OCI-LY7 (cell line): ENCODE measurements at regions not wholly inside any gene's neighbourhood (a gene's known extent, or its start where the extent isn't known, plus 50 kb on each side); places are given as distances from the start of the nearest gene placed in this dataset.

ENCODE experiments used
- BruUV-seq: library from RNA; stranded (reverse); fragments of 400-500 nt; replicated peaks from 2 replicates; lab custom pipeline; 2021; lab: Mats Ljungman, UMichigan
- CTCF ChIA-PET: fragments of 300-600 bp; sonication (Branson Sonifier 250); formaldehyde crosslinking; loops from one replicate; lab custom pipeline; 2022; ENCODE audit warnings: antibody characterized with exemption; ENCODE audit not compliant: unreplicated experiment; lab: Charles Lee
- POLR2A ChIA-PET: fragments of 300-600 bp; sonication (Branson Sonifier 250); formaldehyde crosslinking; loops from one replicate; lab custom pipeline; 2022; ENCODE audit warnings: antibody characterized with exemption; lab: Charles Lee
- DNase-seq: peaks from one replicate; pipeline ENCODE4 v3.0.0-alpha.2; 2015; ENCODE audit warnings: low spot score
- H2AFZ ChIP-seq: fragments of 200-600 bp; sonication (generic), shearing (Covaris generic); 2 replicates; pipeline ENCODE4 v1.6.1; 2014; ENCODE audit warnings: mild to moderate bottlenecking, antibody characterized with exemption, low read length, moderate library complexity
- H3K27ac ChIP-seq: fragments of 200-600 bp; sonication (generic); 2 replicates; pipeline ENCODE4 v1.5.1; 2014; ENCODE audit warnings: mixed run types, low read depth, mild to moderate bottlenecking, moderate library complexity, low read length, inconsistent platforms; ENCODE audit not compliant: poor library complexity, severe bottlenecking
- H3K36me3 ChIP-seq: fragments of 200-600 bp; sonication (generic); 2 replicates; pipeline ENCODE4 v1.6.1; 2014; ENCODE audit warnings: mild to moderate bottlenecking, antibody characterized with exemption, low read length, moderate library complexity, mixed read lengths; ENCODE audit not compliant: insufficient read depth
- H3K4me1 ChIP-seq: fragments of 200-600 bp; sonication (generic); 2 replicates; pipeline ENCODE4 v1.5.1; 2014; ENCODE audit warnings: mild to moderate bottlenecking, low read length; ENCODE audit not compliant: insufficient read depth, poor library complexity, severe bottlenecking
- H3K4me2 ChIP-seq: fragments of 200-600 bp; sonication (generic); 2 replicates; pipeline ENCODE4 v1.6.1; 2014; ENCODE audit warnings: mild to moderate bottlenecking, low read length
- H3K4me3 ChIP-seq: fragments of 200-600 bp; sonication (generic); 2 replicates; pipeline ENCODE4 v1.5.1; 2014; ENCODE audit warnings: mild to moderate bottlenecking, low read depth, low read length; ENCODE audit not compliant: poor library complexity, severe bottlenecking
- H3K79me2 ChIP-seq: fragments of 200-600 bp; sonication (generic); 2 replicates; pipeline ENCODE4 v1.6.1; 2016; ENCODE audit warnings: low read depth, mild to moderate bottlenecking, low read length, moderate library complexity, mixed read lengths; ENCODE audit not compliant: insufficient read depth
- H3K9me2 ChIP-seq: fragments of 200-600 bp; sonication (generic); 2 replicates; pipeline ENCODE4 v1.6.1; 2016; ENCODE audit warnings: mild to moderate bottlenecking, low read length, mixed read lengths; ENCODE audit not compliant: insufficient read depth
- H3K9me3 ChIP-seq: fragments of 200-600 bp; sonication (generic); 2 replicates; pipeline ENCODE4 v1.6.1; 2014; ENCODE audit warnings: mild to moderate bottlenecking, mixed run types, low read length, mixed read lengths
- H4K20me1 ChIP-seq: fragments of 200-600 bp; sonication (generic); 2 replicates; pipeline ENCODE4 v1.6.1; 2014; ENCODE audit warnings: mild to moderate bottlenecking, antibody characterized with exemption, low read length, moderate library complexity, mixed read lengths; ENCODE audit not compliant: insufficient read depth
- EZH2phosphoT487 ChIP-seq: fragments of 200-600 bp; sonication (generic); IDR thresholded peaks from 2 replicates; pipeline ENCODE4 v1.6.1; 2018; ENCODE audit warnings: low read depth, borderline replicate concordance, mild to moderate bottlenecking, mixed run types, antibody characterized with exemption, low read length, moderate library complexity, mixed read lengths
- intact Hi-C: fragments of 100-400 bp; cut with micrococcal nuclease; formaldehyde crosslinking; loops from one replicate; pipeline ENCODE4 v1.10.0; 2022; ENCODE audit not compliant: unreplicated experiment
- TF ChIP-seq, protein P1 (sequence below): fragments of 200-600 bp; sonication (generic); conservative IDR thresholded peaks from 2 replicates; pipeline ENCODE4 v1.5.1; 2014; ENCODE audit warnings: mild to moderate bottlenecking, antibody characterized with exemption, low read length, moderate library complexity, mixed read lengths

DNA sequence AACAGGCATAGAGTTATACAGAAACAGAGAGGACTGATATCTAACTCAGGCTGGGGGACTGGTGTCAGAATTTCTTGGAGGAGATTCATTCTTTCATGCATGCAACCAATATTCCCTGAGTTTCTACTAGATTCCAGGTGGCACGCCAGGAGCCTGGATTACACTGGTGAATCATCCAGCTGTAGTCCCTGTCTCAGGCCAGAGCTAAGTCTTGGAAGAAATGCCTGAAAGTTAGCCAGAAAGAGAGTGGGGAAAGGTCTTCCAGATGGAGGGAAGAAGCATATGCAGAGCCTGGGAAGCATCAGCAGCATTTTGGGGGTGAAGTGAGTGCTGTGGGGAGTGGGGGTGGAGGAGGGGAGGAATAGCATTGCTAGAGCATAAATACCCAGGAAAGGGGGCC is 239.1 kb downstream of the OMA1 start:
- Histone ChIP-seq H3K4me1 (no peaks in the 10 kb centered on the region), H2AFZ (no peak overlapping the region), H3K36me3 (no peaks in the 10 kb centered on the region), H3K9me3 (no peaks in the 10 kb centered on the region), H3K4me3 (no peak overlapping the region), H3K4me2 (no peak overlapping the region), H4K20me1 (no peaks in the 10 kb centered on the region), H3K27ac (no peak overlapping the region), H3K9me2 (no peaks in the 10 kb centered on the region), H3K79me2 (no peaks in the 10 kb centered on the region)
- no peak for DNase-seq
- CTCF ChIA-PET = no interaction called here
- BruUV-seq = no TSS peak
- POLR2A ChIA-PET = interaction anchor here (0.6 kb wide), 1 partner anchor 96 kb away, joined by 3 read pairs; no protein-coding TSS in a partner anchor
- TF ChIP-seq, protein P1, sequence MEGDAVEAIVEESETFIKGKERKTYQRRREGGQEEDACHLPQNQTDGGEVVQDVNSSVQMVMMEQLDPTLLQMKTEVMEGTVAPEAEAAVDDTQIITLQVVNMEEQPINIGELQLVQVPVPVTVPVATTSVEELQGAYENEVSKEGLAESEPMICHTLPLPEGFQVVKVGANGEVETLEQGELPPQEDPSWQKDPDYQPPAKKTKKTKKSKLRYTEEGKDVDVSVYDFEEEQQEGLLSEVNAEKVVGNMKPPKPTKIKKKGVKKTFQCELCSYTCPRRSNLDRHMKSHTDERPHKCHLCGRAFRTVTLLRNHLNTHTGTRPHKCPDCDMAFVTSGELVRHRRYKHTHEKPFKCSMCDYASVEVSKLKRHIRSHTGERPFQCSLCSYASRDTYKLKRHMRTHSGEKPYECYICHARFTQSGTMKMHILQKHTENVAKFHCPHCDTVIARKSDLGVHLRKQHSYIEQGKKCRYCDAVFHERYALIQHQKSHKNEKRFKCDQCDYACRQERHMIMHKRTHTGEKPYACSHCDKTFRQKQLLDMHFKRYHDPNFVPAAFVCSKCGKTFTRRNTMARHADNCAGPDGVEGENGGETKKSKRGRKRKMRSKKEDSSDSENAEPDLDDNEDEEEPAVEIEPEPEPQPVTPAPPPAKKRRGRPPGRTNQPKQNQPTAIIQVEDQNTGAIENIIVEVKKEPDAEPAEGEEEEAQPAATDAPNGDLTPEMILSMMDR = no peak
- no peak for TF ChIP-seq EZH2phosphoT487
- intact Hi-C loops = no loop called here

DNA sequence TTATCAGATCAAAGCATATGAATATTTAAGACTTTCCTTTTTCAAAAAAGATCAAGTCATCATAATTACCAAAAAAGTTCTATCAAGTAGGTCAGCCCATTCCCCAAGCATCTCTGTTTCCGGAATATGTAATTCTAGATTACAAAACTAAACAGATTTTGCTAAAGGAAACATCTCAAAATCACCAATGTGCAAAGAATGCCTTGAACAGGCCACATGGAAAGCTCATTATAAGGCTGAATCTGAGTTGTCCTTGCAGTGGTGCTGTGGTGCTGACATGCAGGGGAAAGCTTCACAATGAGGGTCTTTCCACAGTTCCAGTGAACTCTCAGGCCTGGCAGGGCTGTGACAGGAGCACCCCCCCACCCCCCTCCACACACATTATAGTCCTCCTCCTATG is 240.9 kb downstream of the OMA1 start:
- Histone ChIP-seq H3K36me3 (no peaks in the 10 kb centered on the region), H3K27ac (no peak overlapping the region), H3K79me2 (no peaks in the 10 kb centered on the region), H3K4me2 (no peak overlapping the region), H3K9me3 (no peaks in the 10 kb centered on the region), H3K9me2 (no peaks in the 10 kb centered on the region), H4K20me1 (no peaks in the 10 kb centered on the region), H3K4me3 (no peak overlapping the region), H2AFZ (no peak overlapping the region), H3K4me1 (no peaks in the 10 kb centered on the region)
- no peak for DNase-seq
- POLR2A ChIA-PET = interaction anchor here (0.6 to 0.9 kb wide), 2 partner anchors 87 to 425 kb away, joined by 3 read pairs; no protein-coding TSS in a partner anchor
- intact Hi-C loops = no loop called here
- TF ChIP-seq, protein P1 = no peak
- TF ChIP-seq EZH2phosphoT487 = no peak
- no TSS peak for BruUV-seq
- CTCF ChIA-PET = no interaction called here

DNA sequence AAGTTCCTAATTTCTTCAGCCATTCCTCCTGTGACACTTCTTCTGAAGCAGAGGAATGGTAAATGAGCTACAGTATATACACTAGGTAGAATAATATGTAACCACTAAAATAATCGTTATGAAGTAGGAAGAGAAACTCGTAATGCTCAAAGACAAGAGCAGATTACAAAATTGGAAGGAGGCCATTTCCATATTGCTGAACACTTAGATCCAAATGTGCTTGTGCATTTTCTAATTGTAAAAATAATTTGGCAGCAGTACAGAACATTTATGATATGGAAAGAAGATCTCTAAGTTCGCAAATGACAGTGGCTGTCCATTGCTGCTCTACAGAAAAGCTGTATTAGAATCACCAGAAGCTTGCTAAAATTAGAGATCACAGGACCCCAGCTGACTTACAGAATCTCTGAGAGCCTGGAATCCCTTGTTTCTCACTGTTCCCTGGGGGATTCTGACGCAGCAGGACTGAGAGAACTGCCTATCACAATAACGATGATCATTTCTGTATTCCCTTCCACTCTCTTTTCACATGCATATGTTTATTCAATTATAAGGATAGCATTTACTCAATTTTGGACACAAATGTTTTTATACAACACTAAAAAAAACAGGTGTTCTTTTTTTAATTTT is 242.1 kb downstream of the OMA1 start:
- no peak overlapping the region for H3K27ac ChIP-seq
- no peaks in the 10 kb centered on the region for H3K79me2 ChIP-seq
- H3K4me1 ChIP-seq = no peaks in the 10 kb centered on the region
- TF ChIP-seq, protein P1 = no peak
- TF ChIP-seq EZH2phosphoT487 = no peak
- no peak for DNase-seq
- H3K36me3 ChIP-seq = no peaks in the 10 kb centered on the region
- no peak overlapping the region for H3K4me2 ChIP-seq
- no peaks in the 10 kb centered on the region for H3K9me2 ChIP-seq
- BruUV-seq = no TSS peak
- H3K9me3 ChIP-seq = no peaks in the 10 kb centered on the region
- no peak overlapping the region for H2AFZ ChIP-seq
- intact Hi-C loops = no loop called here
- no peaks in the 10 kb centered on the region for H4K20me1 ChIP-seq
- CTCF ChIA-PET = no interaction called here
- no peak overlapping the region for H3K4me3 ChIP-seq
- POLR2A ChIA-PET = no interaction called here
